ENCODE measurements at regions not wholly inside any gene's neighbourhood (a gene's known extent, or its start where the extent isn't known, plus 50 kb on each side); places are given as distances from the start of the nearest gene placed in this dataset.

DNA sequence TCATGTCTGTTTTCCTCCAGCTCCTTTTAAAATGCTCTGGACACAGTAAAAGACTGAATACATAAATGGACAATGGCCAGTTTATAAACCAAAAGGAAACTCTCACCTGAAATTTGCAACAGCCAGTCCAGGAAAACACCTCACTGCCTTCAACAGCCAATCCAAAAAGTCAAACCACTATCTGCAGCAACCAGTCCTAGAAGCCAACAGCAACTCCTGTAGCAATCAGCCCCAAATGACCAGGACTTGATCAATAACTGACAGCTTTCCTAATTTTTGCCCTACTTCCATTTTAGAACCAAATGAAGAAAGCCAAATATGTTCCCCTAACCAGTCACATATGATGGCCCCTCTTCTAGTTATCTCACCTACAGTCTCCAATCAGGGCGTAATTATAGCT, 309.5 kb upstream of the CPXCR1 start (continued):
- TF ChIP-seq, protein P1, sequence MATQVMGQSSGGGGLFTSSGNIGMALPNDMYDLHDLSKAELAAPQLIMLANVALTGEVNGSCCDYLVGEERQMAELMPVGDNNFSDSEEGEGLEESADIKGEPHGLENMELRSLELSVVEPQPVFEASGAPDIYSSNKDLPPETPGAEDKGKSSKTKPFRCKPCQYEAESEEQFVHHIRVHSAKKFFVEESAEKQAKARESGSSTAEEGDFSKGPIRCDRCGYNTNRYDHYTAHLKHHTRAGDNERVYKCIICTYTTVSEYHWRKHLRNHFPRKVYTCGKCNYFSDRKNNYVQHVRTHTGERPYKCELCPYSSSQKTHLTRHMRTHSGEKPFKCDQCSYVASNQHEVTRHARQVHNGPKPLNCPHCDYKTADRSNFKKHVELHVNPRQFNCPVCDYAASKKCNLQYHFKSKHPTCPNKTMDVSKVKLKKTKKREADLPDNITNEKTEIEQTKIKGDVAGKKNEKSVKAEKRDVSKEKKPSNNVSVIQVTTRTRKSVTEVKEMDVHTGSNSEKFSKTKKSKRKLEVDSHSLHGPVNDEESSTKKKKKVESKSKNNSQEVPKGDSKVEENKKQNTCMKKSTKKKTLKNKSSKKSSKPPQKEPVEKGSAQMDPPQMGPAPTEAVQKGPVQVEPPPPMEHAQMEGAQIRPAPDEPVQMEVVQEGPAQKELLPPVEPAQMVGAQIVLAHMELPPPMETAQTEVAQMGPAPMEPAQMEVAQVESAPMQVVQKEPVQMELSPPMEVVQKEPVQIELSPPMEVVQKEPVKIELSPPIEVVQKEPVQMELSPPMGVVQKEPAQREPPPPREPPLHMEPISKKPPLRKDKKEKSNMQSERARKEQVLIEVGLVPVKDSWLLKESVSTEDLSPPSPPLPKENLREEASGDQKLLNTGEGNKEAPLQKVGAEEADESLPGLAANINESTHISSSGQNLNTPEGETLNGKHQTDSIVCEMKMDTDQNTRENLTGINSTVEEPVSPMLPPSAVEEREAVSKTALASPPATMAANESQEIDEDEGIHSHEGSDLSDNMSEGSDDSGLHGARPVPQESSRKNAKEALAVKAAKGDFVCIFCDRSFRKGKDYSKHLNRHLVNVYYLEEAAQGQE (IDR thresholded peaks at IDR 0.05; ENCODE audit: unreplicated experiment), result no peak
- TF ChIP-seq, protein P2, sequence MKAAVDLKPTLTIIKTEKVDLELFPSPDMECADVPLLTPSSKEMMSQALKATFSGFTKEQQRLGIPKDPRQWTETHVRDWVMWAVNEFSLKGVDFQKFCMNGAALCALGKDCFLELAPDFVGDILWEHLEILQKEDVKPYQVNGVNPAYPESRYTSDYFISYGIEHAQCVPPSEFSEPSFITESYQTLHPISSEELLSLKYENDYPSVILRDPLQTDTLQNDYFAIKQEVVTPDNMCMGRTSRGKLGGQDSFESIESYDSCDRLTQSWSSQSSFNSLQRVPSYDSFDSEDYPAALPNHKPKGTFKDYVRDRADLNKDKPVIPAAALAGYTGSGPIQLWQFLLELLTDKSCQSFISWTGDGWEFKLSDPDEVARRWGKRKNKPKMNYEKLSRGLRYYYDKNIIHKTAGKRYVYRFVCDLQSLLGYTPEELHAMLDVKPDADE (IDR thresholded peaks at IDR 0.05), result no peak
- no peak for TF ChIP-seq CREB1 (CRISPR knock-in tag; IDR thresholded peaks at IDR 0.05; ENCODE audit: low read depth)

DNA sequence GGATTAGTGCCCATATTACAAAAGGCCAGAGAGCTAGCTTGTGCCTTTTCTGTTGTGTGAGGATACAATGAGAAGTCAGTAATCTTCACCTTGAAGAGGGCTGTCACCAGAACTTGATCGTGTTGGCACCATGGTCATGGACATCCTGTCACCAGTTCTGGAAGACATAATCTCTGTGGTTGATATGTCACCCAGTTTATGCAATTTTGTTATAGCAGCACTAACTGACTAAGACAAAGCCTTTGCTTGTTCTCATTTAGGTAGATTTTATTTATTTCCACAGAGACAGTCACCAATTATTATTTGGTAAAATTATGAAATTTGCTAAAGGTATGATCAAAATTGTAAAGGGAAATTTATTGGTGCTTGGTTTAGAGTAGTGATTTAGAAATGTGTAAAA, 308.8 kb upstream of the CPXCR1 start:
- DNase-seq (ENCODE audit: low spot score), result no peak
- TF ChIP-seq, protein P2 (IDR thresholded peaks at IDR 0.05), result no peak
- TF ChIP-seq, protein P1 (IDR thresholded peaks at IDR 0.05; ENCODE audit: unreplicated experiment), result no peak
- TF ChIP-seq ZNF114 (CRISPR knock-in tag; IDR thresholded peaks at IDR 0.05), result no peak
- no peak for TF ChIP-seq EZH2 (IDR thresholded peaks at IDR 0.05; ENCODE audit: low read depth, unreplicated experiment)
- no peak for TF ChIP-seq CREB1 (CRISPR knock-in tag; IDR thresholded peaks at IDR 0.05; ENCODE audit: low read depth)
- no peak for TF ChIP-seq EZH2phosphoT487 (IDR thresholded peaks at IDR 0.05; ENCODE audit: unreplicated experiment)
- TF ChIP-seq, protein P3, sequence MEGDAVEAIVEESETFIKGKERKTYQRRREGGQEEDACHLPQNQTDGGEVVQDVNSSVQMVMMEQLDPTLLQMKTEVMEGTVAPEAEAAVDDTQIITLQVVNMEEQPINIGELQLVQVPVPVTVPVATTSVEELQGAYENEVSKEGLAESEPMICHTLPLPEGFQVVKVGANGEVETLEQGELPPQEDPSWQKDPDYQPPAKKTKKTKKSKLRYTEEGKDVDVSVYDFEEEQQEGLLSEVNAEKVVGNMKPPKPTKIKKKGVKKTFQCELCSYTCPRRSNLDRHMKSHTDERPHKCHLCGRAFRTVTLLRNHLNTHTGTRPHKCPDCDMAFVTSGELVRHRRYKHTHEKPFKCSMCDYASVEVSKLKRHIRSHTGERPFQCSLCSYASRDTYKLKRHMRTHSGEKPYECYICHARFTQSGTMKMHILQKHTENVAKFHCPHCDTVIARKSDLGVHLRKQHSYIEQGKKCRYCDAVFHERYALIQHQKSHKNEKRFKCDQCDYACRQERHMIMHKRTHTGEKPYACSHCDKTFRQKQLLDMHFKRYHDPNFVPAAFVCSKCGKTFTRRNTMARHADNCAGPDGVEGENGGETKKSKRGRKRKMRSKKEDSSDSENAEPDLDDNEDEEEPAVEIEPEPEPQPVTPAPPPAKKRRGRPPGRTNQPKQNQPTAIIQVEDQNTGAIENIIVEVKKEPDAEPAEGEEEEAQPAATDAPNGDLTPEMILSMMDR (conservative IDR thresholded peaks at IDR 0.05; ENCODE audit: low read depth in 2 of 2), result no peak
- no peak for TF ChIP-seq STAT1 (IDR thresholded peaks at IDR 0.05; ENCODE audit: unreplicated experiment)
- no peak for TF ChIP-seq JUNB (IDR thresholded peaks at IDR 0.05; ENCODE audit: unreplicated experiment)
- TF ChIP-seq POLR2AphosphoS5 (IDR thresholded peaks at IDR 0.05; ENCODE audit: low read depth), result no peak
- no peak for TF ChIP-seq NANOG (IDR thresholded peaks at IDR 0.05; ENCODE audit: borderline replicate concordance)
- TF ChIP-seq ZNF331 (CRISPR knock-in tag; IDR thresholded peaks at IDR 0.05; ENCODE audit: low read depth), result no peak

More for the DNA sequence above, 308.8 kb upstream of the CPXCR1 start:
- no peaks in the 10 kb centered on the region for H3K27me3 Mint-ChIP-seq (ENCODE audit: insufficient read depth, low read depth, poor library complexity)
- H3K4me1 Mint-ChIP-seq, result no peaks in the 10 kb centered on the region
- Histone ChIP-seq H3K9me2 (ENCODE audit: insufficient read depth) (no peaks in the 10 kb centered on the region), H3K4me3 (no peak overlapping the region), H3K79me2 (replicated peaks; ENCODE audit: insufficient read depth) (no peaks in the 10 kb centered on the region), H3K27me3 (ENCODE audit: insufficient read depth) (no peaks in the 10 kb centered on the region), H2AFZ (no peak overlapping the region), H4K20me1 (replicated peaks; ENCODE audit: insufficient read depth) (no peaks in the 10 kb centered on the region), H3F3A (replicated peaks; ENCODE audit: low read depth) (no peaks in the 10 kb centered on the region), H3K27ac (ENCODE audit: low read depth) (no peak overlapping the region), H3K4me1 (ENCODE audit: insufficient read depth) (no peaks in the 10 kb centered on the region), H3K4me2 (no peak overlapping the region), H3K36me3 (ENCODE audit: insufficient read depth) (no peaks in the 10 kb centered on the region)
- H3K9me3 Mint-ChIP-seq, result peaks cover 6% of the 10 kb centered on the region; the same call in 2 of the 3 replicates
- H3K4me3 Mint-ChIP-seq, result no peak overlapping the region
- no peak overlapping the region for H3K27ac Mint-ChIP-seq
- no peak for ATAC-seq
- H3K36me3 Mint-ChIP-seq (ENCODE audit: low read depth), result peaks cover 3% of the 10 kb centered on the region; the same call in 1 of the 3 replicates

Data from GM23338 (cell line).